ENCODE measurements at regions not wholly inside any gene's neighbourhood (a gene's known extent, or its start where the extent isn't known, plus 50 kb on each side); places are given as distances from the start of the nearest gene placed in this dataset.

GRCh38 chr18:34576622-34577021, 133.5 kb upstream of the DTNA start:
- ChIA-PET POLR2A (no interaction called here), CTCF (no interaction called here)
- Histone ChIP-seq H3K9me3 (ENCODE audit: control insufficient read depth, insufficient read depth, low read depth, low read length) (no peaks in the 10 kb centered on the region), H3K4me3 (ENCODE audit: low read depth, low read length) (no peak overlapping the region), H3K36me3 (ENCODE audit: control insufficient read depth in 2 of 2, insufficient read depth in 1 of 2, low read length in 2 of 2) (no peaks in the 10 kb centered on the region), H3K27ac (ENCODE audit: extremely low read depth, low read depth, low read length) (no peak overlapping the region), H3K4me1 (ENCODE audit: control insufficient read depth, insufficient read depth, low read length) (no peaks in the 10 kb centered on the region)
- TF ChIP-seq WT1 (tag by site-specific recombination; IDR thresholded peaks at IDR 0.05), result no peak
- no peak for TF ChIP-seq ZNF138 (tag by site-specific recombination; IDR thresholded peaks at IDR 0.05; ENCODE audit: borderline replicate concordance)
- TF ChIP-seq ZNF19 (tag by site-specific recombination; IDR thresholded peaks at IDR 0.05; ENCODE audit: low read depth), result no peak
- TF ChIP-seq MYNN (tag by site-specific recombination; IDR thresholded peaks at IDR 0.05; ENCODE audit: borderline replicate concordance), result no peak
- no peak for TF ChIP-seq ZNF362 (tag by site-specific recombination; IDR thresholded peaks at IDR 0.05)
- no peak for TF ChIP-seq SP3 (tag by site-specific recombination; IDR thresholded peaks at IDR 0.05)
- no peak for TF ChIP-seq ZNF121 (tag by site-specific recombination; IDR thresholded peaks at IDR 0.05)
- no peak for TF ChIP-seq KLF9 (tag by site-specific recombination; IDR thresholded peaks at IDR 0.05; ENCODE audit: low read depth)
- TF ChIP-seq ZNF529 (tag by site-specific recombination; IDR thresholded peaks at IDR 0.05; ENCODE audit: insufficient replicate concordance), result no peak
- TF ChIP-seq MZF1 (tag by site-specific recombination; IDR thresholded peaks at IDR 0.05; ENCODE audit: borderline replicate concordance), result no peak
- no peak for TF ChIP-seq ZNF548 (tag by site-specific recombination; IDR thresholded peaks at IDR 0.05)
- no peak for TF ChIP-seq ZNF239 (tag by site-specific recombination; IDR thresholded peaks at IDR 0.05)
- TF ChIP-seq ZBTB6 (tag by site-specific recombination; IDR thresholded peaks at IDR 0.05), result no peak
- no peak for TF ChIP-seq GFI1B (tag by site-specific recombination; IDR thresholded peaks at IDR 0.05)
- no peak for TF ChIP-seq ZNF114 (tag by site-specific recombination; IDR thresholded peaks at IDR 0.05)
- TF ChIP-seq KLF17 (tag by site-specific recombination; IDR thresholded peaks at IDR 0.05), result no peak
- no peak for TF ChIP-seq ZNF658 (tag by site-specific recombination; IDR thresholded peaks at IDR 0.05)
- no peak for TF ChIP-seq PRDM6 (tag by site-specific recombination; IDR thresholded peaks at IDR 0.05)
- TF ChIP-seq ZNF654 (tag by site-specific recombination; IDR thresholded peaks at IDR 0.05; ENCODE audit: low read depth), result no peak

GRCh38 chr18:34583895-34584294, 126.2 kb upstream of the DTNA start:
- CTCF ChIA-PET, result no interaction called here
- TF ChIP-seq WT1 (tag by site-specific recombination; IDR thresholded peaks at IDR 0.05) (no peak), ZNF211 (tag by site-specific recombination; IDR thresholded peaks at IDR 0.05; ENCODE audit: low read depth) (no peak), INSM2 (tag by site-specific recombination; IDR thresholded peaks at IDR 0.05) (no peak), ZNF362 (tag by site-specific recombination; IDR thresholded peaks at IDR 0.05) (no peak), ZNF114 (tag by site-specific recombination; IDR thresholded peaks at IDR 0.05) (no peak), ZNF555 (tag by site-specific recombination; conservative IDR thresholded peaks at IDR 0.05) (no peak), ZNF398 (tag by site-specific recombination; IDR thresholded peaks at IDR 0.05) (no peak), ZNF112 (tag by site-specific recombination; IDR thresholded peaks at IDR 0.05) (no peak)

More at GRCh38 chr18:34583895-34584294, 126.2 kb upstream of the DTNA start:
- H3K9me3 ChIP-seq (ENCODE audit: control insufficient read depth, insufficient read depth, low read depth, low read length), result no peaks in the 10 kb centered on the region
- no peaks in the 10 kb centered on the region for H3K36me3 ChIP-seq (ENCODE audit: control insufficient read depth in 2 of 2, insufficient read depth in 1 of 2, low read length in 2 of 2)
- H3K4me1 ChIP-seq (ENCODE audit: control insufficient read depth, insufficient read depth, low read length), result no peaks in the 10 kb centered on the region
- no peak overlapping the region for H3K4me3 ChIP-seq (ENCODE audit: low read depth, low read length)
- POLR2A ChIA-PET, result no interaction called here
- H3K27ac ChIP-seq (ENCODE audit: extremely low read depth, low read depth, low read length), result no peak overlapping the region

Data from HEK293 (cell line).